ENCODE measurements at regions not wholly inside any gene's neighbourhood (a gene's known extent, or its start where the extent isn't known, plus 50 kb on each side); places are given as distances from the start of the nearest gene placed in this dataset.

GRCh38 chr3:86418861-86419260 lies 572.1 kb downstream of the VGLL3 start:
- Histone ChIP-seq H3K9ac (ENCODE audit: low read length) (no peak overlapping the region), H2AFZ (ENCODE audit: low read length) (no peak overlapping the region), H3K4me2 (ENCODE audit: low read depth, low read length) (no peak overlapping the region), H3K36me3 (replicated peaks; ENCODE audit: insufficient read depth, low read length) (no peaks in the 10 kb centered on the region), H3F3A (ENCODE audit: insufficient read depth, low read length) (no peaks in the 10 kb centered on the region), H3K79me2 (ENCODE audit: low read length) (no peaks in the 10 kb centered on the region), H3K9me3 (replicated peaks; ENCODE audit: insufficient read depth, low read length) (no peaks in the 10 kb centered on the region), H3K27me3 (replicated peaks; ENCODE audit: insufficient read depth, low read length) (no peaks in the 10 kb centered on the region), H3K4me3 (ENCODE audit: low read length) (no peak overlapping the region), H3K4me1 (ENCODE audit: low read length) (no peaks in the 10 kb centered on the region), H3K27ac (ENCODE audit: low read length) (no peak overlapping the region), H3K9me2 (replicated peaks; ENCODE audit: insufficient read depth, low read length) (no peaks in the 10 kb centered on the region), H4K20me1 (ENCODE audit: insufficient read depth, low read length) (no peaks in the 10 kb centered on the region)
- TF ChIP-seq EZH2 (optimal IDR thresholded peaks at IDR 0.05; ENCODE audit: low read depth, low read length) = no peak
- TF ChIP-seq, protein P1, sequence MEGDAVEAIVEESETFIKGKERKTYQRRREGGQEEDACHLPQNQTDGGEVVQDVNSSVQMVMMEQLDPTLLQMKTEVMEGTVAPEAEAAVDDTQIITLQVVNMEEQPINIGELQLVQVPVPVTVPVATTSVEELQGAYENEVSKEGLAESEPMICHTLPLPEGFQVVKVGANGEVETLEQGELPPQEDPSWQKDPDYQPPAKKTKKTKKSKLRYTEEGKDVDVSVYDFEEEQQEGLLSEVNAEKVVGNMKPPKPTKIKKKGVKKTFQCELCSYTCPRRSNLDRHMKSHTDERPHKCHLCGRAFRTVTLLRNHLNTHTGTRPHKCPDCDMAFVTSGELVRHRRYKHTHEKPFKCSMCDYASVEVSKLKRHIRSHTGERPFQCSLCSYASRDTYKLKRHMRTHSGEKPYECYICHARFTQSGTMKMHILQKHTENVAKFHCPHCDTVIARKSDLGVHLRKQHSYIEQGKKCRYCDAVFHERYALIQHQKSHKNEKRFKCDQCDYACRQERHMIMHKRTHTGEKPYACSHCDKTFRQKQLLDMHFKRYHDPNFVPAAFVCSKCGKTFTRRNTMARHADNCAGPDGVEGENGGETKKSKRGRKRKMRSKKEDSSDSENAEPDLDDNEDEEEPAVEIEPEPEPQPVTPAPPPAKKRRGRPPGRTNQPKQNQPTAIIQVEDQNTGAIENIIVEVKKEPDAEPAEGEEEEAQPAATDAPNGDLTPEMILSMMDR (IDR thresholded peaks at IDR 0.05; ENCODE audit: low read length) = no peak
- no peak for TF ChIP-seq EZH2phosphoT487 (IDR thresholded peaks at IDR 0.05; ENCODE audit: low read length)
- no peak for DNase-seq

GRCh38 chr3:86416334-86416733 lies 574.6 kb downstream of the VGLL3 start:
- Histone ChIP-seq H3K4me1 (ENCODE audit: low read length) (no peaks in the 10 kb centered on the region), H3K27me3 (replicated peaks; ENCODE audit: insufficient read depth, low read length) (no peaks in the 10 kb centered on the region)
- DNase-seq = no peak

GRCh38 chr3:86413645-86414044 lies 577.3 kb downstream of the VGLL3 start:
- H3K9me3 ChIP-seq (replicated peaks; ENCODE audit: insufficient read depth, low read length) = no peaks in the 10 kb centered on the region
- TF ChIP-seq, protein P1 (IDR thresholded peaks at IDR 0.05; ENCODE audit: low read length) = no peak
- no peak for TF ChIP-seq EZH2phosphoT487 (IDR thresholded peaks at IDR 0.05; ENCODE audit: low read length)
- TF ChIP-seq EZH2 (optimal IDR thresholded peaks at IDR 0.05; ENCODE audit: low read depth, low read length) = no peak
- H4K20me1 ChIP-seq (ENCODE audit: insufficient read depth, low read length) = no peaks in the 10 kb centered on the region

More at GRCh38 chr3:86416334-86416733, 574.6 kb downstream of the VGLL3 start:
- Histone ChIP-seq H3K9me2 (replicated peaks; ENCODE audit: insufficient read depth, low read length) (no peaks in the 10 kb centered on the region), H3K9ac (ENCODE audit: low read length) (no peak overlapping the region), H3F3A (ENCODE audit: insufficient read depth, low read length) (no peaks in the 10 kb centered on the region), H3K36me3 (replicated peaks; ENCODE audit: insufficient read depth, low read length) (no peaks in the 10 kb centered on the region), H2AFZ (ENCODE audit: low read length) (no peak overlapping the region), H3K4me3 (ENCODE audit: low read length) (no peak overlapping the region), H4K20me1 (ENCODE audit: insufficient read depth, low read length) (no peaks in the 10 kb centered on the region), H3K9me3 (replicated peaks; ENCODE audit: insufficient read depth, low read length) (no peaks in the 10 kb centered on the region), H3K79me2 (ENCODE audit: low read length) (no peaks in the 10 kb centered on the region), H3K4me2 (ENCODE audit: low read depth, low read length) (no peak overlapping the region), H3K27ac (ENCODE audit: low read length) (no peak overlapping the region)
- no peak for TF ChIP-seq EZH2phosphoT487 (IDR thresholded peaks at IDR 0.05; ENCODE audit: low read length)
- TF ChIP-seq, protein P1 (IDR thresholded peaks at IDR 0.05; ENCODE audit: low read length) = no peak
- no peak for TF ChIP-seq EZH2 (optimal IDR thresholded peaks at IDR 0.05; ENCODE audit: low read depth, low read length)

More at GRCh38 chr3:86413645-86414044, 577.3 kb downstream of the VGLL3 start:
- no peak overlapping the region for H2AFZ ChIP-seq (ENCODE audit: low read length)
- no peaks in the 10 kb centered on the region for H3F3A ChIP-seq (ENCODE audit: insufficient read depth, low read length)
- no peak overlapping the region for H3K27ac ChIP-seq (ENCODE audit: low read length)
- no peaks in the 10 kb centered on the region for H3K27me3 ChIP-seq (replicated peaks; ENCODE audit: insufficient read depth, low read length)
- no peaks in the 10 kb centered on the region for H3K36me3 ChIP-seq (replicated peaks; ENCODE audit: insufficient read depth, low read length)
- no peaks in the 10 kb centered on the region for H3K4me1 ChIP-seq (ENCODE audit: low read length)
- no peaks in the 10 kb centered on the region for H3K9me2 ChIP-seq (replicated peaks; ENCODE audit: insufficient read depth, low read length)
- H3K4me3 ChIP-seq (ENCODE audit: low read length) = no peak overlapping the region
- DNase-seq = no peak
- no peak overlapping the region for H3K9ac ChIP-seq (ENCODE audit: low read length)
- H3K4me2 ChIP-seq (ENCODE audit: low read depth, low read length) = no peak overlapping the region
- no peaks in the 10 kb centered on the region for H3K79me2 ChIP-seq (ENCODE audit: low read length)
